Fibroblast of skin of abdomen (primary cell): ENCODE measurements at regions not wholly inside any gene's neighbourhood (a gene's known extent, or its start where the extent isn't known, plus 50 kb on each side); places are given as distances from the start of the nearest gene placed in this dataset.
"Not testable (repeated sequence)": the region's sequence is repeated elsewhere in the genome, so short reads cannot be mapped to it uniquely, and the experiment has no call there.

Experiments used
- DNase-seq: peaks from one replicate; pipeline ENCODE4 v3.0.0-alpha.2; 2013

- DNase-seq, result no peak
Observed at GRCh38 chr13:86579662-86580061, 780.4 kb upstream of the SLITRK6 start.

GRCh38 chr13:86581706-86582105 lies 782.5 kb upstream of the SLITRK6 start:
- peak; percentile 22 for DNase-seq

GRCh38 chr13:86584301-86584700 lies 785.1 kb upstream of the SLITRK6 start:
- no peak for DNase-seq

- peak; percentile 95 for DNase-seq
Observed at GRCh38 chr13:86585835-86586234, 786.6 kb upstream of the SLITRK6 start.

- DNase-seq, result no peak
Observed at GRCh38 chr13:86591862-86592261, 792.6 kb upstream of the SLITRK6 start.

- peak; percentile 4 for DNase-seq
Observed at GRCh38 chr13:86601351-86601750, 802.1 kb upstream of the SLITRK6 start.

GRCh38 chr13:86606264-86606663 lies 807.0 kb upstream of the SLITRK6 start:
- DNase-seq, result no peak

GRCh38 chr13:86608701-86609100 lies 809.5 kb upstream of the SLITRK6 start:
- DNase-seq, result no peak

GRCh38 chr13:86633346-86633745 lies 834.1 kb upstream of the SLITRK6 start:
- DNase-seq, result no peak

GRCh38 chr13:86651171-86651570 lies 852.0 kb upstream of the SLITRK6 start:
- not testable (repeated sequence) for DNase-seq

GRCh38 chr13:86653009-86653408 lies 853.8 kb upstream of the SLITRK6 start:
- DNase-seq, result no peak

GRCh38 chr13:86655561-86655960 lies 856.3 kb upstream of the SLITRK6 start:
- no peak for DNase-seq

GRCh38 chr13:86660090-86660489 lies 860.9 kb upstream of the SLITRK6 start:
- no peak for DNase-seq

- DNase-seq, result no peak
Observed at GRCh38 chr13:86665842-86666241, 866.6 kb upstream of the SLITRK6 start.

GRCh38 chr13:86673931-86674431 lies 874.8 kb upstream of the SLITRK6 start:
- DNase-seq, result no peak

GRCh38 chr13:86681223-86681622 lies 882.0 kb upstream of the SLITRK6 start:
- no peak for DNase-seq

GRCh38 chr13:86684402-86684801 lies 885.2 kb upstream of the SLITRK6 start:
- no peak for DNase-seq

- no peak for DNase-seq
Observed at GRCh38 chr13:86689911-86690310, 890.7 kb upstream of the SLITRK6 start.

- no peak for DNase-seq
Observed at GRCh38 chr13:86692291-86692690, 893.1 kb upstream of the SLITRK6 start.

- DNase-seq, result no peak
Observed at GRCh38 chr13:86710013-86710412, 910.8 kb upstream of the SLITRK6 start.

- no peak for DNase-seq
Observed at GRCh38 chr13:86710896-86711295, 911.7 kb upstream of the SLITRK6 start.

- DNase-seq, result no peak
Observed at GRCh38 chr13:86714495-86714894, 915.3 kb upstream of the SLITRK6 start.

- DNase-seq, result no peak
Observed at GRCh38 chr13:86725105-86725504, 925.9 kb upstream of the SLITRK6 start.

- no peak for DNase-seq
Observed at GRCh38 chr13:86729206-86729605, 930.0 kb upstream of the SLITRK6 start.

GRCh38 chr13:86731987-86732386 lies 932.8 kb upstream of the SLITRK6 start:
- DNase-seq, result no peak
